ENCODE measurements at regions not wholly inside any gene's neighbourhood (a gene's known extent, or its start where the extent isn't known, plus 50 kb on each side); places are given as distances from the start of the nearest gene placed in this dataset.

DNA sequence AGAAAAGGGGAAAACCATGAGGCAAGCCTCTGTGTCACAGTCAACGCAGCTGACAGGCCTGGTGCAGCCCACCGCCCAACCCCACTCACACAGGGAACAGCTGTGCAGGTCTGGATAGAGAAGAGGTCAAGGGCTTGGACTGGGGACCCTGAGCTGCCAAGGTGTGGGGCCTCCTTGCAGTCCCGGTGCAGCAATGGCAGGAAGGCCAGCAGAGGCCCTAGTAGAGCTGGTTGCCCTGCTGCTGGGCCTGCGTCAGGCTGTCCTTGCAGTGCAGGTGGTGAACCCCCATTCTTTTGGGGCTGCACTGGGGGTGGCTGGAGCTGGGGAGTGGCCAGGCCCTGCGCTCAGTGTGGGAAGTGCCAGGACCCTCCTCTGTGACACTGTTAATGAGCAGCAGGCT, 482.0 kb downstream of the SMARCA1 start:
- no peaks in the 10 kb centered on the region for H3K27me3 ChIP-seq (replicated peaks; ENCODE audit: insufficient read depth, low read depth, low read length, poor library complexity)
- H3K4me3 ChIP-seq (ENCODE audit: low read depth, low read length, poor library complexity, severe bottlenecking): no peak overlapping the region
- H3K4me1 ChIP-seq (ENCODE audit: insufficient read depth, low read length, poor library complexity, severe bottlenecking): no peaks in the 10 kb centered on the region
- TF ChIP-seq, protein P1, sequence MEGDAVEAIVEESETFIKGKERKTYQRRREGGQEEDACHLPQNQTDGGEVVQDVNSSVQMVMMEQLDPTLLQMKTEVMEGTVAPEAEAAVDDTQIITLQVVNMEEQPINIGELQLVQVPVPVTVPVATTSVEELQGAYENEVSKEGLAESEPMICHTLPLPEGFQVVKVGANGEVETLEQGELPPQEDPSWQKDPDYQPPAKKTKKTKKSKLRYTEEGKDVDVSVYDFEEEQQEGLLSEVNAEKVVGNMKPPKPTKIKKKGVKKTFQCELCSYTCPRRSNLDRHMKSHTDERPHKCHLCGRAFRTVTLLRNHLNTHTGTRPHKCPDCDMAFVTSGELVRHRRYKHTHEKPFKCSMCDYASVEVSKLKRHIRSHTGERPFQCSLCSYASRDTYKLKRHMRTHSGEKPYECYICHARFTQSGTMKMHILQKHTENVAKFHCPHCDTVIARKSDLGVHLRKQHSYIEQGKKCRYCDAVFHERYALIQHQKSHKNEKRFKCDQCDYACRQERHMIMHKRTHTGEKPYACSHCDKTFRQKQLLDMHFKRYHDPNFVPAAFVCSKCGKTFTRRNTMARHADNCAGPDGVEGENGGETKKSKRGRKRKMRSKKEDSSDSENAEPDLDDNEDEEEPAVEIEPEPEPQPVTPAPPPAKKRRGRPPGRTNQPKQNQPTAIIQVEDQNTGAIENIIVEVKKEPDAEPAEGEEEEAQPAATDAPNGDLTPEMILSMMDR (conservative IDR thresholded peaks at IDR 0.05; ENCODE audit: low read depth, low read length): no peak
- no peak for TF ChIP-seq EZH2 (IDR thresholded peaks at IDR 0.05; ENCODE audit: borderline replicate concordance, low read depth, low read length, poor library complexity, severe bottlenecking)
- DNase-seq (ENCODE audit: low spot score): no peak
- CTCF ChIA-PET: no interaction called here
- H3K27ac ChIP-seq (ENCODE audit: low read depth, low read length, poor library complexity, severe bottlenecking): no peak overlapping the region
- H3K36me3 ChIP-seq (ENCODE audit: insufficient read depth, low read length, poor library complexity, severe bottlenecking): no peaks in the 10 kb centered on the region
- no TSS peak for BruUV-seq (replicated peaks)
- intact Hi-C loops (cut with micrococcal nuclease; ENCODE audit: unreplicated experiment): no loop called here
- POLR2A ChIA-PET (ENCODE audit: low non-redundant PET): no interaction called here
- no peaks in the 10 kb centered on the region for H3K9me3 ChIP-seq (ENCODE audit: low read depth, low read length, poor library complexity, severe bottlenecking)

DNA sequence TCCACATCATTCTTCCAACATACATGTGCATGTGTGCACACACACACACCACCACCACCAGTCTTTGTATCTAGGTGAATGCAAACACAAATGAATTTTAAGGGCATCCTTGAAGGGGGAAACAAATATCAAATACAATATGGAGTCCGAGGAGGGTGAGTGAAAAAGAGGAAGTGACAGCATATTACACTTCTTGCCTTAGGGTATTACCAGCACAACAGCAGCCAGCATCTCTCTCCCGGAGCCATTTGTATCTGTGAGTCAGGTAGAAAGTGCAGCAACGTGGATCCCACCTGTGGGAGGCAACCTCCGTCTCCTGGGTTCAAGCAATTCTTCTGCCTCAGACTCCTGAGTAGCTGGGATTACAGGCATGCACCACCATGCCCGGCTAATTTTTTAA, 483.2 kb downstream of the SMARCA1 start:
- intact Hi-C loops (cut with micrococcal nuclease; ENCODE audit: unreplicated experiment): no loop called here
- ChIA-PET CTCF (no interaction called here), POLR2A (ENCODE audit: low non-redundant PET) (no interaction called here)
- no peak for TF ChIP-seq EZH2 (IDR thresholded peaks at IDR 0.05; ENCODE audit: borderline replicate concordance, low read depth, low read length, poor library complexity, severe bottlenecking)
- TF ChIP-seq, protein P1 (conservative IDR thresholded peaks at IDR 0.05; ENCODE audit: low read depth, low read length): no peak
- no peak for DNase-seq (ENCODE audit: low spot score)
- H3K4me1 ChIP-seq (ENCODE audit: insufficient read depth, low read length, poor library complexity, severe bottlenecking): no peaks in the 10 kb centered on the region
- no peak overlapping the region for H3K4me3 ChIP-seq (ENCODE audit: low read depth, low read length, poor library complexity, severe bottlenecking)
- BruUV-seq (replicated peaks): no TSS peak
- no peaks in the 10 kb centered on the region for H3K9me3 ChIP-seq (ENCODE audit: low read depth, low read length, poor library complexity, severe bottlenecking)
- no peak overlapping the region for H3K27ac ChIP-seq (ENCODE audit: low read depth, low read length, poor library complexity, severe bottlenecking)
- no peaks in the 10 kb centered on the region for H3K36me3 ChIP-seq (ENCODE audit: insufficient read depth, low read length, poor library complexity, severe bottlenecking)
- no peaks in the 10 kb centered on the region for H3K27me3 ChIP-seq (replicated peaks; ENCODE audit: insufficient read depth, low read depth, low read length, poor library complexity)

DNA sequence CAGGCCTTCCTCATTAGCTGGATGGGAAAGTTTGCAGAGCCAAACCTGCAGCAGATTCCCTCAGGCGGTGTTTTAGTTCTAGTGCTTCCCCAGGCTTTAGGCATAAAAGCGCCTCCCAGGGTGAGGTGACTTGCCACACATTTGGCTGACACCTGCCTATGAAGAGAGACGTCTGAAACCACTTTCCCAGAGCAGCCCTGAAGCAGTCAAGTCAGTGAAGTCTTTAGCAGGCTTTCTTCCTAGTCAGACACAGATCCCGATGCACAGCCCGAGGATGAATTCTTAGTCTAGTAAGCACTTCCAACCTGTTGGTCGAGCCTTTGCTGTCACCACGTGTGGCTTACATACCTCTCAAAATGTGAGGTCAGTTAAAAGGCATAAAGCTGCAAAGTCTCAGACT, 484.1 kb downstream of the SMARCA1 start:
- intact Hi-C loops (cut with micrococcal nuclease; ENCODE audit: unreplicated experiment): no loop called here
- Histone ChIP-seq H3K27me3 (replicated peaks; ENCODE audit: insufficient read depth, low read depth, low read length, poor library complexity) (no peaks in the 10 kb centered on the region), H3K4me1 (ENCODE audit: insufficient read depth, low read length, poor library complexity, severe bottlenecking) (no peaks in the 10 kb centered on the region), H3K36me3 (ENCODE audit: insufficient read depth, low read length, poor library complexity, severe bottlenecking) (no peaks in the 10 kb centered on the region), H3K27ac (ENCODE audit: low read depth, low read length, poor library complexity, severe bottlenecking) (no peak overlapping the region), H3K4me3 (ENCODE audit: low read depth, low read length, poor library complexity, severe bottlenecking) (no peak overlapping the region), H3K9me3 (ENCODE audit: low read depth, low read length, poor library complexity, severe bottlenecking) (no peaks in the 10 kb centered on the region)
- TF ChIP-seq EZH2 (IDR thresholded peaks at IDR 0.05; ENCODE audit: borderline replicate concordance, low read depth, low read length, poor library complexity, severe bottlenecking): no peak
- TF ChIP-seq, protein P1 (conservative IDR thresholded peaks at IDR 0.05; ENCODE audit: low read depth, low read length): no peak
- no TSS peak for BruUV-seq (replicated peaks)
- ChIA-PET POLR2A (ENCODE audit: low non-redundant PET) (no interaction called here), CTCF (no interaction called here)
- no peak for DNase-seq (ENCODE audit: low spot score)
